OCI-M2 (cell line): ENCODE measurements at regions not wholly inside any gene's neighbourhood (a gene's known extent, or its start where the extent isn't known, plus 50 kb on each side); places are given as distances from the start of the nearest gene placed in this dataset.
"Not testable (repeated sequence)": the region's sequence is repeated elsewhere in the genome, so short reads cannot be mapped to it uniquely, and the experiment has no call there.

Experiments
- DNase-seq: peaks from one replicate; lab custom pipeline; 2025; ENCODE audit not compliant: unreplicated experiment; lab: John Stamatoyannopoulos, UW

GRCh38 chr4:55028196-55028595, 97.2 kb downstream of the KDR start:
- no peak for DNase-seq

GRCh38 chr4:55027596-55027995, 97.8 kb downstream of the KDR start:
- no peak for DNase-seq

GRCh38 chr4:55025456-55025855, 99.9 kb downstream of the KDR start:
- DNase-seq, result not testable (repeated sequence)

- DNase-seq, result no peak
These were observed 102.4 kb downstream of the KDR start for GRCh38 chr4:55023030-55023429.

- DNase-seq, result no peak
These were observed 104.2 kb downstream of the KDR start for GRCh38 chr4:55021214-55021613.

- DNase-seq, result no peak
These were observed 105.3 kb downstream of the KDR start for GRCh38 chr4:55020131-55020530.

GRCh38 chr4:55018978-55019377, 106.4 kb downstream of the KDR start:
- no peak for DNase-seq

GRCh38 chr4:55018521-55018920, 106.9 kb downstream of the KDR start:
- DNase-seq, result no peak

GRCh38 chr4:55017406-55017805, 108.0 kb downstream of the KDR start:
- no peak for DNase-seq

- DNase-seq, result no peak
These were observed 109.3 kb downstream of the KDR start for GRCh38 chr4:55016131-55016530.

GRCh38 chr4:55014876-55015275, 110.5 kb downstream of the KDR start:
- DNase-seq, result no peak

GRCh38 chr4:55013431-55013955, 111.9 kb downstream of the KDR start:
- no peak for DNase-seq

GRCh38 chr4:55012363-55013230, 112.8 kb downstream of the KDR start:
- DNase-seq, result no peak

GRCh38 chr4:55011761-55012160, 113.6 kb downstream of the KDR start:
- no peak for DNase-seq

- DNase-seq, result no peak
These were observed 114.8 kb downstream of the KDR start for GRCh38 chr4:55010550-55010949.

GRCh38 chr4:55008166-55009056, 117.0 kb downstream of the KDR start:
- no peak for DNase-seq

- DNase-seq, result no peak
These were observed 119.5 kb downstream of the KDR start for GRCh38 chr4:55005910-55006309.

- no peak for DNase-seq
These were observed 120.6 kb downstream of the KDR start for GRCh38 chr4:55004831-55005230.

GRCh38 chr4:55002431-55002830, 123.0 kb downstream of the KDR start:
- DNase-seq, result no peak

GRCh38 chr4:55001538-55001937, 123.9 kb downstream of the KDR start:
- no peak for DNase-seq

GRCh38 chr4:54999003-54999402, 126.4 kb downstream of the KDR start:
- DNase-seq, result no peak
